Peyer's patch (tissue), 4 donors: ENCODE measurements at regions not wholly inside any gene's neighbourhood (a gene's known extent, or its start where the extent isn't known, plus 50 kb on each side); places are given as distances from the start of the nearest gene placed in this dataset.

Experiments used
- POLR2A ChIP-seq, 2 donors: fragments of 450-650 bp; IDR thresholded peaks; one replicate each; pipeline ENCODE4 v1.5.1; 2017; ENCODE audit warnings: antibody characterized with exemption in 2 of 2, mild to moderate bottlenecking in 2 of 2, moderate library complexity in 2 of 2
- TF ChIP-seq, protein P1 (sequence below), 6 experiments: fragments of 450-650 bp in 4 of 6; fragments of 200-600 bp in 2 of 6; sonication (generic) in 1 of 6; IDR thresholded peaks; one replicate each; pipeline ENCODE4 v1.5.1; 2017 to 2019; ENCODE audit warnings: antibody characterized with exemption in 6 of 6, mild to moderate bottlenecking in 3 of 6, moderate library complexity in 1 of 6

DNA sequence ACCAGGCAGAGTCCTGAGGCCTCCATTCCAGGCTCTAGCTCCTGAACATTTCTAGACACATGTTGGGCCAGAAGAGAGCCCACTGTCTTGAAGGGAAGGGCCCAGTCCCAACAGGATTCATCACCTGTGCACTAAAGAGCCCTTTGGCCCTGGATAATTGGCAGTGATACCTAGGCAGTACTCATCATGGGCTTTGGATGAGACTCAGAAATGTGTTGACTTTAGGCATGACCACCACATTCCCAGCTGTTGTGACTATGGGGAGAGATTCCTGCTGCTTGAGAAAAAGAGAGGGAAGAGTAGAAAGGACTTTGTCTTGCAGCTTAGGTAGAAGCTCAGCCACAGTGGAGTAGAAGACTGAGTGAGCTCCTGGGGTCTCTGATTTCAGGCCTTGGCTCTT, 138.4 kb upstream of the DAPK1 start:
- TF ChIP-seq, protein P1, sequence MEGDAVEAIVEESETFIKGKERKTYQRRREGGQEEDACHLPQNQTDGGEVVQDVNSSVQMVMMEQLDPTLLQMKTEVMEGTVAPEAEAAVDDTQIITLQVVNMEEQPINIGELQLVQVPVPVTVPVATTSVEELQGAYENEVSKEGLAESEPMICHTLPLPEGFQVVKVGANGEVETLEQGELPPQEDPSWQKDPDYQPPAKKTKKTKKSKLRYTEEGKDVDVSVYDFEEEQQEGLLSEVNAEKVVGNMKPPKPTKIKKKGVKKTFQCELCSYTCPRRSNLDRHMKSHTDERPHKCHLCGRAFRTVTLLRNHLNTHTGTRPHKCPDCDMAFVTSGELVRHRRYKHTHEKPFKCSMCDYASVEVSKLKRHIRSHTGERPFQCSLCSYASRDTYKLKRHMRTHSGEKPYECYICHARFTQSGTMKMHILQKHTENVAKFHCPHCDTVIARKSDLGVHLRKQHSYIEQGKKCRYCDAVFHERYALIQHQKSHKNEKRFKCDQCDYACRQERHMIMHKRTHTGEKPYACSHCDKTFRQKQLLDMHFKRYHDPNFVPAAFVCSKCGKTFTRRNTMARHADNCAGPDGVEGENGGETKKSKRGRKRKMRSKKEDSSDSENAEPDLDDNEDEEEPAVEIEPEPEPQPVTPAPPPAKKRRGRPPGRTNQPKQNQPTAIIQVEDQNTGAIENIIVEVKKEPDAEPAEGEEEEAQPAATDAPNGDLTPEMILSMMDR (IDR thresholded peaks at IDR 0.05), result no peak
- no peak for TF ChIP-seq POLR2A (IDR thresholded peaks at IDR 0.05)
